GM12874 (cell line): ENCODE measurements at regions not wholly inside any gene's neighbourhood (a gene's known extent, or its start where the extent isn't known, plus 50 kb on each side); places are given as distances from the start of the nearest gene placed in this dataset.

Experiments
- TF ChIP-seq, protein P1 (sequence below): IDR thresholded peaks from 2 replicates; pipeline ENCODE4 v1.5.1; 2011; ENCODE audit warnings: low read depth, mild to moderate bottlenecking, control low read depth, low read length, moderate library complexity; ENCODE audit not compliant: insufficient read depth

- TF ChIP-seq, protein P1, sequence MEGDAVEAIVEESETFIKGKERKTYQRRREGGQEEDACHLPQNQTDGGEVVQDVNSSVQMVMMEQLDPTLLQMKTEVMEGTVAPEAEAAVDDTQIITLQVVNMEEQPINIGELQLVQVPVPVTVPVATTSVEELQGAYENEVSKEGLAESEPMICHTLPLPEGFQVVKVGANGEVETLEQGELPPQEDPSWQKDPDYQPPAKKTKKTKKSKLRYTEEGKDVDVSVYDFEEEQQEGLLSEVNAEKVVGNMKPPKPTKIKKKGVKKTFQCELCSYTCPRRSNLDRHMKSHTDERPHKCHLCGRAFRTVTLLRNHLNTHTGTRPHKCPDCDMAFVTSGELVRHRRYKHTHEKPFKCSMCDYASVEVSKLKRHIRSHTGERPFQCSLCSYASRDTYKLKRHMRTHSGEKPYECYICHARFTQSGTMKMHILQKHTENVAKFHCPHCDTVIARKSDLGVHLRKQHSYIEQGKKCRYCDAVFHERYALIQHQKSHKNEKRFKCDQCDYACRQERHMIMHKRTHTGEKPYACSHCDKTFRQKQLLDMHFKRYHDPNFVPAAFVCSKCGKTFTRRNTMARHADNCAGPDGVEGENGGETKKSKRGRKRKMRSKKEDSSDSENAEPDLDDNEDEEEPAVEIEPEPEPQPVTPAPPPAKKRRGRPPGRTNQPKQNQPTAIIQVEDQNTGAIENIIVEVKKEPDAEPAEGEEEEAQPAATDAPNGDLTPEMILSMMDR, result no peak
These were observed 113.9 kb upstream of the HES1 start for GRCh38 chr3:194022052-194022451.

- TF ChIP-seq, protein P1, result no peak
These were observed 113.1 kb upstream of the HES1 start for GRCh38 chr3:194022816-194023215.

GRCh38 chr3:194023501-194024280 is 112.3 kb upstream of the HES1 start:
- TF ChIP-seq, protein P1, result no peak

DNA sequence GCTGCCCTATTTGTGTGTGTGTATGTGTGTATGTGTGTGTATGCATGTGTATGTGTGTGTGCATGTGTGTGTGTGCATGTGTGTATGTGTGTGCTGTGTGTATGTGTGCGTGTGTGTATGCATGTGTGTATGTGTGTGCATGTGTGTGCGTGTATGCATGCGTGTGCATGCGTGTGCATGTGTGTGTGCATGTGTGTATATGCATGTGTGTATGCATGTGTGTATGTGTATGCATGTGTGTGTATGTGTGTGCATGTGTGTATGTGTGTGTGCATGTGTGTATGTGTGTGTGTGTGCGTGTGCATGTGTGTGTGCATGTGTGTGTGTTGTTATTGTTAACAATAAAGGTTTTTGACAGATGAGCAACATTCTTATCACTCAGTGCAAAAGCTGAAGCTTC is 110.8 kb upstream of the HES1 start:
- TF ChIP-seq, protein P1, result no peak

- TF ChIP-seq, protein P1, result no peak
These were observed 110.0 kb upstream of the HES1 start for GRCh38 chr3:194025951-194026350.

- TF ChIP-seq, protein P1, result no peak
These were observed 107.4 kb upstream of the HES1 start for GRCh38 chr3:194028434-194029004.

- TF ChIP-seq, protein P1, result no peak
These were observed 106.1 kb upstream of the HES1 start for GRCh38 chr3:194029846-194030245.
